Endodermal cell (in vitro differentiated cells): ENCODE measurements at regions not wholly inside any gene's neighbourhood (a gene's known extent, or its start where the extent isn't known, plus 50 kb on each side); places are given as distances from the start of the nearest gene placed in this dataset.

Source experiments
- DNase-seq: peaks from one replicate; pipeline ENCODE4 v3.0.0-alpha.2; 2017
- H3K27ac ChIP-seq: 2 replicates; pipeline ENCODE4 v1.5.1; 2013; ENCODE audit warnings: mild to moderate bottlenecking, low read depth, low read length, moderate library complexity
- H3K27me3 ChIP-seq: 2 replicates; pipeline ENCODE4 v1.6.1; 2013; ENCODE audit warnings: mild to moderate bottlenecking, low read length, moderate library complexity; ENCODE audit not compliant: insufficient read depth, control insufficient read depth, poor library complexity, severe bottlenecking
- H3K36me3 ChIP-seq: 2 replicates; pipeline ENCODE4 v1.7.0; 2013; ENCODE audit warnings: mild to moderate bottlenecking, low read length, moderate library complexity; ENCODE audit not compliant: control insufficient read depth, insufficient read depth
- H3K4me1 ChIP-seq: one replicate; pipeline ENCODE4 v1.7.0; 2013; ENCODE audit warnings: low read length; ENCODE audit not compliant: control insufficient read depth, insufficient read depth
- H3K4me3 ChIP-seq: 2 replicates; pipeline ENCODE4 v1.5.1; 2013; ENCODE audit warnings: mild to moderate bottlenecking, low read length, moderate library complexity
- H3K9ac ChIP-seq: 2 replicates; pipeline ENCODE4 v1.6.1; 2013; ENCODE audit warnings: mild to moderate bottlenecking, low read length, moderate library complexity; ENCODE audit not compliant: poor library complexity, severe bottlenecking; ENCODE audit errors: extremely low read depth
- H3K9me3 ChIP-seq: 2 replicates; pipeline ENCODE4 v1.6.1; 2013; ENCODE audit warnings: mild to moderate bottlenecking, low read length, moderate library complexity; ENCODE audit not compliant: control insufficient read depth
- H3K27ac Mint-ChIP-seq: 2 replicates; pipeline ENCODE4 v1.8.0; 2020; ENCODE audit warnings: mixed read lengths
- H3K27me3 Mint-ChIP-seq: 2 replicates; pipeline ENCODE4 v1.8.0; 2021; ENCODE audit warnings: mild to moderate bottlenecking, mixed read lengths; ENCODE audit not compliant: insufficient read depth
- H3K36me3 Mint-ChIP-seq: 2 replicates; pipeline ENCODE4 v1.8.0; 2020; ENCODE audit warnings: low read depth, mixed read lengths
- H3K4me1 Mint-ChIP-seq: 2 replicates; pipeline ENCODE4 v1.8.0; 2020; ENCODE audit warnings: mixed read lengths
- H3K4me3 Mint-ChIP-seq: 2 replicates; pipeline ENCODE4 v1.8.0; 2020; ENCODE audit warnings: mild to moderate bottlenecking, moderate library complexity, mixed read lengths
- H3K9me3 Mint-ChIP-seq: 2 replicates; pipeline ENCODE4 v1.8.0; 2020; ENCODE audit warnings: mild to moderate bottlenecking, mixed read lengths
- WGBS, 2 experiments: methylation state at CpG; one replicate each; pipeline versions ENCODE4 v1.1.5 to v1.1.7; 2013; ENCODE audit warnings: missing lambda C conversion rate in 2 of 2, mixed read lengths in 1 of 2; ENCODE audit not compliant: insufficient coverage in 1 of 2, insufficient read length in 1 of 2; 5-methylcytosine and 5-hydroxymethylcytosine counted together
- TF ChIP-seq, protein P1 (sequence below): fragments of 200-600 bp; sonication (generic); conservative IDR thresholded peaks from 2 replicates; pipeline ENCODE4 v1.5.0; 2021; ENCODE audit warnings: antibody characterized with exemption, mild to moderate bottlenecking

DNA sequence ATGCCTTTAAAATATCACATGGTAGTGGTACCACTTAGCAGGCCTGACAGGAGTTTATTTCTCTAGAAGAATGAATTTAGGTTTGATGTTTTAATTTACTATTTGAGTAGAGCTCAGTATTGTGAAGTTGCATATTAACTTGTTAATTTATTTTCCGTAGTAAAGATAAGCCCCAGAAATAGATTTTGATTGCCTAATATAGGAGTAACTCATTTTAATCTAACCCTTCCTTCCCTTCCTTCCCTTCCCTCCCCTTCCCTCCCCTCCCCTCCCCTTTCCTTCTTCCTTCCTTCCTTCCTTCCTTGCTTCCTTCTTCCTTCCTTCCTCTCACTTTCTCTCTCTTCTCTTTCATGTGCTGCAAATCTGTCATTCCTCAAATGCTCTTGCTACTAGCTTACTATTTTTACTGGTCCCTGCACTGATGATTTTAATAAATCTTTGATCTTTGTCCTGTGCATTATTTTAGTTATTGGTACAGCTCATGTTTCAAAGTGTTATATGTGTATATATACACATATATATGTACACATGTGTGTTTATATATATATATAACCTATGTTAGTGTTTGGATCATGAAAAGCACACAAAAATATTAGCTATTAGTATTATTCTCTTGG, 862.6 kb upstream of the CNTNAP5 start:
- Mint-ChIP-seq H3K36me3 (no peaks in the 10 kb centered on the region), H3K4me1 (no peaks in the 10 kb centered on the region), H3K27ac (no peak overlapping the region), H3K27me3 (no peaks in the 10 kb centered on the region), H3K9me3 (peaks cover 3% of the 10 kb centered on the region), H3K4me3 (no peak overlapping the region)
- TF ChIP-seq, protein P1, sequence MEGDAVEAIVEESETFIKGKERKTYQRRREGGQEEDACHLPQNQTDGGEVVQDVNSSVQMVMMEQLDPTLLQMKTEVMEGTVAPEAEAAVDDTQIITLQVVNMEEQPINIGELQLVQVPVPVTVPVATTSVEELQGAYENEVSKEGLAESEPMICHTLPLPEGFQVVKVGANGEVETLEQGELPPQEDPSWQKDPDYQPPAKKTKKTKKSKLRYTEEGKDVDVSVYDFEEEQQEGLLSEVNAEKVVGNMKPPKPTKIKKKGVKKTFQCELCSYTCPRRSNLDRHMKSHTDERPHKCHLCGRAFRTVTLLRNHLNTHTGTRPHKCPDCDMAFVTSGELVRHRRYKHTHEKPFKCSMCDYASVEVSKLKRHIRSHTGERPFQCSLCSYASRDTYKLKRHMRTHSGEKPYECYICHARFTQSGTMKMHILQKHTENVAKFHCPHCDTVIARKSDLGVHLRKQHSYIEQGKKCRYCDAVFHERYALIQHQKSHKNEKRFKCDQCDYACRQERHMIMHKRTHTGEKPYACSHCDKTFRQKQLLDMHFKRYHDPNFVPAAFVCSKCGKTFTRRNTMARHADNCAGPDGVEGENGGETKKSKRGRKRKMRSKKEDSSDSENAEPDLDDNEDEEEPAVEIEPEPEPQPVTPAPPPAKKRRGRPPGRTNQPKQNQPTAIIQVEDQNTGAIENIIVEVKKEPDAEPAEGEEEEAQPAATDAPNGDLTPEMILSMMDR = no peak
- H3K9me3 ChIP-seq = no peaks in the 10 kb centered on the region
- WGBS, 2 experiments = no CpG with 5 or more reads among the region's 1 CpG
- H3K27ac ChIP-seq = no peak overlapping the region
- H3K36me3 ChIP-seq = no peaks in the 10 kb centered on the region
- H3K4me3 ChIP-seq = no peak overlapping the region
- no peak overlapping the region for H3K9ac ChIP-seq
- DNase-seq = no peak
- H3K4me1 ChIP-seq = no peaks in the 10 kb centered on the region
- H3K27me3 ChIP-seq = no peaks in the 10 kb centered on the region

DNA sequence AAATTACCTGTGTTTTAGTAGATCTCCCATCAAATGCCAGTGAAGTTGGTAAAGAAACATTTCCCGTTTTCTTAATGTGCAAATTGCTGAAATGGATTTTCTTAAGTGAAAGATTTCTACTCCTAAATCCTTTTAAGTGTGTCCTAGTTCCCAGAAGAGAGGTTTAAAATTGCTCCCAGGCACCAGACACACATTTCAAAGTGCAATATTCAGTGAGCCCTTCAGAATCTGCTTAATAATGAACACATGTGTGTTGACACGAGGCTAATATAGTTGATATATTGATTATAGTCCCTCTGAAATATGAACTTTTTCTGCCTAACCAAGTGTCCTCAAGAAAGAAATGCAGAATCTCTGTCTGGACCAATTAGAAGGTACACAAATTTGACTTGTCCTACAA, 861.7 kb upstream of the CNTNAP5 start:
- no peak overlapping the region for H3K27ac Mint-ChIP-seq
- TF ChIP-seq, protein P1 = no peak
- H3K4me1 ChIP-seq = no peaks in the 10 kb centered on the region
- no peak overlapping the region for H3K9ac ChIP-seq
- no peak for DNase-seq
- WGBS, 2 experiments = 89% methylated on average over 2 of the region's 2 CpGs; no CpG with 5 or more reads in 1 of the 2 experiments
- H3K4me1 Mint-ChIP-seq = no peaks in the 10 kb centered on the region
- H3K4me3 Mint-ChIP-seq = no peak overlapping the region
- no peaks in the 10 kb centered on the region for H3K9me3 ChIP-seq
- no peaks in the 10 kb centered on the region for H3K27me3 ChIP-seq
- H3K4me3 ChIP-seq = no peak overlapping the region
- H3K27me3 Mint-ChIP-seq = no peaks in the 10 kb centered on the region
- no peaks in the 10 kb centered on the region for H3K36me3 Mint-ChIP-seq
- peaks cover 3% of the 10 kb centered on the region for H3K9me3 Mint-ChIP-seq
- H3K27ac ChIP-seq = no peak overlapping the region
- no peaks in the 10 kb centered on the region for H3K36me3 ChIP-seq

DNA sequence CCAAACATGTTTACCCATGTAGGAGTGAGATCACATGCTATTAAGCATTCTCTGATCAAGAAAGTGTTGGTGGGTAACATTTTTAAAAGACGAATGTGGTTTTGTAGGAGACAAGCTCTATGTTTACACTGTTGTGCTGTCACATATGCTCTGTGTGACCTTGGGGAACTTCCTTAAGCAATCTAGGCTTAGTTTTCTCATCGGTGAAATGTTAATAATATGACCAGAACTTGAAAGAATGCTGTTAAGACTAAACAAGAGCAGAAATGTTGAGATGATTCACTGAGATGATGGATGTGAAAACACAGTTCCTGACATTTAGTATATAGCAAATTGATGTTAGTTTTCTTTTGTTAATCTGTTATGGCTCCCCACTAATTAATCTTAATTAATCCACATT, 860.9 kb upstream of the CNTNAP5 start:
- Histone ChIP-seq H3K27me3 (no peaks in the 10 kb centered on the region), H3K4me1 (no peaks in the 10 kb centered on the region), H3K9me3 (no peaks in the 10 kb centered on the region), H3K36me3 (no peaks in the 10 kb centered on the region), H3K27ac (no peak overlapping the region), H3K4me3 (no peak overlapping the region), H3K9ac (no peak overlapping the region)
- WGBS, 2 experiments = 75 to 88% methylated on average over 1 to 2 of the region's 2 CpGs
- TF ChIP-seq, protein P1 = no peak
- H3K27ac Mint-ChIP-seq = no peak overlapping the region
- no peak overlapping the region for H3K4me3 Mint-ChIP-seq
- H3K27me3 Mint-ChIP-seq = no peaks in the 10 kb centered on the region
- H3K4me1 Mint-ChIP-seq = no peaks in the 10 kb centered on the region
- peaks cover 3% of the 10 kb centered on the region for H3K9me3 Mint-ChIP-seq
- H3K36me3 Mint-ChIP-seq = no peaks in the 10 kb centered on the region
- DNase-seq = no peak
